GM21526 (cell line): ENCODE measurements at regions not wholly inside any gene's neighbourhood (a gene's known extent, or its start where the extent isn't known, plus 50 kb on each side); places are given as distances from the start of the nearest gene placed in this dataset.

Experiments used
- ATAC-seq: cut with Tn5 transposase; IDR thresholded peaks from one replicate; pipeline ENCODE4 v1.9.1; 2021; ENCODE audit warnings: moderate library complexity; ENCODE audit not compliant: unreplicated experiment, low FRiP score

- ATAC-seq = no peak
These were observed 214.2 kb downstream of the WDR11 start for GRCh38 chr10:121065330-121065729.

- peak; percentile 91 for ATAC-seq
These were observed 218.1 kb downstream of the WDR11 start for GRCh38 chr10:121069061-121069850.

GRCh38 chr10:121070275-121071070 lies 219.3 kb downstream of the WDR11 start:
- ATAC-seq = no peak

- ATAC-seq = no peak
These were observed 220.7 kb downstream of the WDR11 start for GRCh38 chr10:121071901-121072300.

GRCh38 chr10:121073728-121074127 lies 222.6 kb downstream of the WDR11 start:
- ATAC-seq = no peak

- no peak for ATAC-seq
These were observed 225.9 kb downstream of the WDR11 start for GRCh38 chr10:121076776-121077715.

GRCh38 chr10:121078036-121078435 lies 226.9 kb downstream of the WDR11 start:
- ATAC-seq = no peak

- no peak for ATAC-seq
These were observed 227.5 kb downstream of the WDR11 start for GRCh38 chr10:121078672-121079102.

GRCh38 chr10:121079226-121079625 lies 228.1 kb downstream of the WDR11 start:
- no peak for ATAC-seq

GRCh38 chr10:121080281-121080891 lies 229.2 kb downstream of the WDR11 start:
- no peak for ATAC-seq

- ATAC-seq = no peak
These were observed 230.1 kb downstream of the WDR11 start for GRCh38 chr10:121081306-121081705.

GRCh38 chr10:121082984-121083383 lies 231.8 kb downstream of the WDR11 start:
- no peak for ATAC-seq

- ATAC-seq = no peak
These were observed 233.0 kb downstream of the WDR11 start for GRCh38 chr10:121084016-121084674.

GRCh38 chr10:121084675-121085070 lies 233.5 kb downstream of the WDR11 start:
- no peak for ATAC-seq

- no peak for ATAC-seq
These were observed 234.2 kb downstream of the WDR11 start for GRCh38 chr10:121085367-121085766.

GRCh38 chr10:121087129-121087528 lies 236.0 kb downstream of the WDR11 start:
- no peak for ATAC-seq

GRCh38 chr10:121087688-121088087 lies 236.5 kb downstream of the WDR11 start:
- no peak for ATAC-seq

GRCh38 chr10:121088524-121088923 lies 237.4 kb downstream of the WDR11 start:
- no peak for ATAC-seq

- ATAC-seq = no peak
These were observed 238.3 kb downstream of the WDR11 start for GRCh38 chr10:121089434-121089833.
